IMR-90 (cell line): ENCODE measurements at regions not wholly inside any gene's neighbourhood (a gene's known extent, or its start where the extent isn't known, plus 50 kb on each side); places are given as distances from the start of the nearest gene placed in this dataset.

Source experiments
- ATAC-seq: fragments of 200-7000 bp; cut with Tn5 transposase; 2 replicates; pipeline ENCODE4 v1.9.1; 2020; ENCODE audit warnings: low read depth, mild to moderate bottlenecking, moderate library complexity
- BruUV-seq: library from RNA; stranded (reverse); fragments of 400-500 nt; replicated peaks from 2 replicates; lab custom pipeline; 2021; lab: Mats Ljungman, UMichigan
- CTCF ChIA-PET: fragments of 300-600 bp; formaldehyde crosslinking; extraction: SDS; loops from one replicate; lab custom pipeline; 2021; ENCODE audit warnings: antibody characterized with exemption; lab: Yijun Ruan, JAX
- POLR2A ChIA-PET: fragments of 300-600 bp; sonication (Branson Sonifier 250); formaldehyde crosslinking; loops from one replicate; lab custom pipeline; 2022; ENCODE audit warnings: antibody characterized with exemption; ENCODE audit not compliant: unreplicated experiment; lab: Charles Lee
- DNase-seq: peaks from one replicate; pipeline ENCODE4 v3.0.0; 2013
- H2AFZ ChIP-seq: replicated peaks from 2 replicates; pipeline ENCODE3; 2013; ENCODE audit warnings: low read length, mild to moderate bottlenecking; ENCODE audit not compliant: poor library complexity
- H2AK5ac ChIP-seq: 2 replicates; pipeline ENCODE4 v1.6.1; 2013; ENCODE audit warnings: low read depth, low read length, inconsistent platforms
- H2AK9ac ChIP-seq: replicated peaks from 2 replicates; pipeline ENCODE3; 2013; ENCODE audit warnings: mild to moderate bottlenecking, low read depth, low read length, moderate library complexity; ENCODE audit not compliant: poor library complexity
- H2BK120ac ChIP-seq: 2 replicates; pipeline ENCODE4 v1.6.1; 2013; ENCODE audit warnings: low read depth, low read length, inconsistent platforms
- H2BK15ac ChIP-seq: 3 replicates; pipeline ENCODE4 v1.6.1; 2013; ENCODE audit warnings: low read depth, low read length, inconsistent platforms
- H2BK20ac ChIP-seq: 2 replicates; pipeline ENCODE4 v1.6.1; 2013; ENCODE audit warnings: low read depth, mild to moderate bottlenecking, inconsistent platforms, low read length, moderate library complexity
- H2BK5ac ChIP-seq: 2 replicates; pipeline ENCODE4 v1.6.1; 2013; ENCODE audit warnings: mild to moderate bottlenecking, low read depth, low read length, inconsistent platforms; ENCODE audit not compliant: poor library complexity, severe bottlenecking
- H3K14ac ChIP-seq: replicated peaks from 2 replicates; pipeline ENCODE4 v1.6.1; 2013; ENCODE audit warnings: low read depth, low read length, inconsistent platforms
- H3K18ac ChIP-seq: 2 replicates; pipeline ENCODE4 v1.6.1; 2013; ENCODE audit warnings: low read depth, low read length, control low read depth
- H3K23ac ChIP-seq: 2 replicates; pipeline ENCODE4 v1.6.1; 2013; ENCODE audit warnings: low read depth, low read length, inconsistent platforms
- H3K27ac ChIP-seq: 2 replicates; pipeline ENCODE4 v1.5.1; 2013; ENCODE audit warnings: mild to moderate bottlenecking, control low read depth, low read length; ENCODE audit not compliant: insufficient read depth
- H3K27me3 ChIP-seq: 2 replicates; pipeline ENCODE4 v1.6.1; 2013; ENCODE audit warnings: low read length; ENCODE audit not compliant: control insufficient read depth, insufficient read depth
- H3K36me3 ChIP-seq: 2 replicates; pipeline ENCODE4 v1.6.1; 2013; ENCODE audit warnings: low read length, mixed read lengths; ENCODE audit not compliant: control insufficient read depth, insufficient read depth
- H3K4ac ChIP-seq: 2 replicates; pipeline ENCODE4 v1.6.1; 2013; ENCODE audit warnings: low read depth, low read length, inconsistent platforms
- H3K4me1 ChIP-seq: 2 replicates; pipeline ENCODE4 v1.6.1; 2013; ENCODE audit warnings: low read length, mixed read lengths; ENCODE audit not compliant: control insufficient read depth, insufficient read depth
- H3K4me2 ChIP-seq: 2 replicates; pipeline ENCODE4 v1.6.1; 2013; ENCODE audit warnings: low read depth, mild to moderate bottlenecking, control low read depth, low read length, moderate library complexity
- H3K4me3 ChIP-seq: 2 replicates; pipeline ENCODE4 v1.5.1; 2013; ENCODE audit warnings: low read depth, mild to moderate bottlenecking, control low read depth, low read length, moderate library complexity; ENCODE audit not compliant: insufficient read depth
- H3K56ac ChIP-seq: 2 replicates; pipeline ENCODE4 v1.6.1; 2013; ENCODE audit warnings: low read length, inconsistent platforms; ENCODE audit not compliant: insufficient read depth; ENCODE audit errors: extremely low read depth
- H3K79me1 ChIP-seq, 2 experiments: 2 replicates each; pipeline ENCODE4 v1.6.1; 2013; ENCODE audit warnings: low read length in 2 of 2, inconsistent platforms in 1 of 2, low read depth in 1 of 2
- H3K9ac ChIP-seq: 2 replicates; pipeline ENCODE4 v1.6.1; 2013; ENCODE audit warnings: low read depth, low read length, control low read depth
- H3K9me1 ChIP-seq: 2 replicates; pipeline ENCODE4 v1.6.1; 2013; ENCODE audit warnings: low read length, inconsistent platforms; ENCODE audit not compliant: insufficient read depth
- H3K9me3 ChIP-seq: 2 replicates; pipeline ENCODE4 v1.6.1; 2013; ENCODE audit warnings: low read length; ENCODE audit not compliant: control insufficient read depth, insufficient read depth
- H4K20me1 ChIP-seq: 2 replicates; pipeline ENCODE4 v1.6.1; 2013; ENCODE audit warnings: low read length, inconsistent platforms; ENCODE audit not compliant: insufficient read depth
- H4K5ac ChIP-seq: 2 replicates; pipeline ENCODE4 v1.6.1; 2013; ENCODE audit warnings: mild to moderate bottlenecking, low read depth, low read length, control low read depth
- H4K8ac ChIP-seq, 2 experiments: 2 replicates each; pipeline ENCODE4 v1.6.1; 2013; ENCODE audit warnings: low read depth in 2 of 2, low read length in 2 of 2, control low read depth in 1 of 2, inconsistent platforms in 1 of 2
- H4K91ac ChIP-seq: 2 replicates; pipeline ENCODE4 v1.6.1; 2013; ENCODE audit warnings: low read depth, low read length, inconsistent platforms; ENCODE audit not compliant: insufficient read depth
- CTCF ChIP-seq: conservative IDR thresholded peaks from 2 replicates; pipeline ENCODE4 v1.5.1; 2012; ENCODE audit warnings: mild to moderate bottlenecking, low read depth, low read length, improper control_type of control experiment
- RAD21 ChIP-seq: IDR thresholded peaks from 2 replicates; pipeline ENCODE4 v1.6.1; 2012; ENCODE audit warnings: low read length, improper control_type of control experiment
- RFX5 ChIP-seq: IDR thresholded peaks from 2 replicates; pipeline ENCODE4 v1.8.0; 2012; ENCODE audit warnings: low read depth, mild to moderate bottlenecking, low read length, moderate library complexity
- SMC3 ChIP-seq: fragments of 150-350 bp; IDR thresholded peaks from 2 replicates; pipeline ENCODE4 v1.6.1; 2016; ENCODE audit warnings: low read depth, mild to moderate bottlenecking, antibody characterized with exemption, low read length, moderate library complexity
- WGBS, 2 experiments: methylation state at CpG; one replicate each; pipeline versions ENCODE4 v1.1.5 to v1.1.7; 2013; ENCODE audit warnings: missing lambda C conversion rate in 2 of 2; ENCODE audit not compliant: insufficient read length in 1 of 2; ENCODE audit errors: extremely low coverage in 2 of 2; 5-methylcytosine and 5-hydroxymethylcytosine counted together
- dilution Hi-C: fragments of 300-500 bp; cut with HindIII; formaldehyde crosslinking; loops from one replicate; pipeline ENCODE4 v1.14.3; 2018; ENCODE audit warnings: low sequenced_read_pairs; ENCODE audit not compliant: unreplicated experiment
- in situ Hi-C: fragments of 300-500 bp; cut with MboI; formaldehyde crosslinking; loops from 3 replicates; pipeline ENCODE4 v1.14.3; 2019; ENCODE audit warnings: low sequenced_read_pairs, inconsistent platforms, mixed read lengths
- intact Hi-C: fragments of 100-400 bp; cut with micrococcal nuclease; formaldehyde crosslinking; loops from 2 replicates; pipeline ENCODE4 v1.10.0; 2022

GRCh38 chr4:123564758-123565346 is 168.3 kb downstream of the SPRY1 start:
- ATAC-seq (peak; percentile 77; the same call in 1 of the 2 replicates), DNase-seq (peak; percentile 69)
- TF ChIP-seq CTCF, result peak; percentile 95
- peak; percentile 68 for TF ChIP-seq RAD21
- TF ChIP-seq SMC3, result peak; percentile 75
- TF ChIP-seq RFX5, result no peak
- Histone ChIP-seq H2BK15ac (no peak overlapping the region), H3K56ac (no peak overlapping the region), H4K91ac (no peak overlapping the region), H4K5ac (no peak overlapping the region), H4K8ac (0 out of 4 replicates have a peak overlapping the region, but pooled peaks of 1 of the 2 experiments have one; percentile 13), H3K9me1 (0 out of 2 replicates have a peak, but pooled peaks cover 3% of the 10 kb centered on the region), H3K18ac (no peak overlapping the region), H4K20me1 (no peaks in the 10 kb centered on the region), H3K27me3 (no peaks in the 10 kb centered on the region), H3K9ac (no peak overlapping the region), H2BK20ac (no peak overlapping the region), H2BK5ac (no peak overlapping the region), H3K4ac (peak overlapping the region; percentile 7; the same call in 1 of the 2 replicates), H3K4me3 (no peak overlapping the region), H3K23ac (no peak overlapping the region), H3K4me1 (peaks cover 10% of the 10 kb centered on the region), H2AFZ (no peak overlapping the region), H2AK5ac (no peak overlapping the region), H3K27ac (no peak overlapping the region), H3K9me3 (no peaks in the 10 kb centered on the region), H3K4me2 (no peak overlapping the region), H3K79me1 (no peaks in the 10 kb centered on the region), H2AK9ac (no peak overlapping the region), H3K36me3 (no peaks in the 10 kb centered on the region), H3K14ac (peak overlapping the region; percentile 60; the same call in 1 of the 2 replicates), H2BK120ac (peak overlapping the region; percentile 49; the same call in 1 of the 2 replicates)
- in situ Hi-C loops, result no loop called here
- ChIA-PET CTCF (interaction anchor here (0.5 to 1.5 kb wide), 8 partner anchors 9 to 112 kb away, joined by 3 to 5 read pairs (median 3); no protein-coding TSS in a partner anchor), POLR2A (no interaction called here)
- intact Hi-C loops, result loop anchor here (2.0 to 10.0 kb wide), 4 partner anchors 97 to 547 kb away; no protein-coding TSS in a partner anchor
- WGBS, 2 experiments, result 40% methylated on average over 1 of the region's 6 CpGs; no CpG with 5 or more reads in 1 of the 2 experiments
- no TSS peak for BruUV-seq
- dilution Hi-C loops, result no loop called here
